NCI-H460 (cell line): ENCODE measurements at regions not wholly inside any gene's neighbourhood (a gene's known extent, or its start where the extent isn't known, plus 50 kb on each side); places are given as distances from the start of the nearest gene placed in this dataset.

Source experiments
- DNase-seq: peaks from one replicate; pipeline ENCODE4 v3.0.0-alpha.2; 2016; ENCODE audit warnings: low read depth; ENCODE audit errors: extremely low read depth

- peak; percentile 26 for DNase-seq
Observed at GRCh38 chr4:3671571-3672464, 94.4 kb upstream of the ADRA2C start.

- no peak for DNase-seq
Observed at GRCh38 chr4:3670521-3671519, 95.4 kb upstream of the ADRA2C start.

GRCh38 chr4:3669553-3669949 lies 96.6 kb upstream of the ADRA2C start:
- DNase-seq: no peak

- DNase-seq: no peak
Observed at GRCh38 chr4:3668825-3669552, 97.2 kb upstream of the ADRA2C start.

- no peak for DNase-seq
Observed at GRCh38 chr4:3667258-3667657, 98.9 kb upstream of the ADRA2C start.

GRCh38 chr4:3666263-3666662 lies 99.9 kb upstream of the ADRA2C start:
- DNase-seq: no peak

GRCh38 chr4:3665360-3665891 lies 100.8 kb upstream of the ADRA2C start:
- DNase-seq: no peak

- no peak for DNase-seq
Observed at GRCh38 chr4:3663791-3664190, 102.4 kb upstream of the ADRA2C start.

- DNase-seq: no peak
Observed at GRCh38 chr4:3662516-3662915, 103.7 kb upstream of the ADRA2C start.

GRCh38 chr4:3661989-3662388 lies 104.2 kb upstream of the ADRA2C start:
- no peak for DNase-seq

- no peak for DNase-seq
Observed at GRCh38 chr4:3660928-3661515, 105.2 kb upstream of the ADRA2C start.

GRCh38 chr4:3660086-3660927 lies 105.9 kb upstream of the ADRA2C start:
- no peak for DNase-seq

GRCh38 chr4:3659131-3659530 lies 107.1 kb upstream of the ADRA2C start:
- DNase-seq: no peak

GRCh38 chr4:3658530-3658913 lies 107.7 kb upstream of the ADRA2C start:
- DNase-seq: no peak

GRCh38 chr4:3657902-3658529 lies 108.2 kb upstream of the ADRA2C start:
- peak; percentile 81 for DNase-seq

- DNase-seq: no peak
Observed at GRCh38 chr4:3656416-3657356, 109.5 kb upstream of the ADRA2C start.

GRCh38 chr4:3655963-3656362 lies 110.2 kb upstream of the ADRA2C start:
- no peak for DNase-seq

- no peak for DNase-seq
Observed at GRCh38 chr4:3655485-3655884, 110.7 kb upstream of the ADRA2C start.
